ENCODE measurements at regions not wholly inside any gene's neighbourhood (a gene's known extent, or its start where the extent isn't known, plus 50 kb on each side); places are given as distances from the start of the nearest gene placed in this dataset.

GRCh38 chr5:158466191-158466590 lies 607.2 kb upstream of the CLINT1 start:
- Histone ChIP-seq H3K27ac (ENCODE audit: low read length) (no peak overlapping the region), H3K79me2 (ENCODE audit: low read length) (no peaks in the 10 kb centered on the region), H3K9ac (ENCODE audit: low read length) (no peak overlapping the region), H3K9me3 (replicated peaks; ENCODE audit: insufficient read depth, low read length) (no peaks in the 10 kb centered on the region), H2AFZ (ENCODE audit: low read length) (no peak overlapping the region), H3K36me3 (replicated peaks; ENCODE audit: insufficient read depth, low read length) (no peaks in the 10 kb centered on the region), H3K4me3 (ENCODE audit: low read length) (no peak overlapping the region), H3K27me3 (replicated peaks; ENCODE audit: insufficient read depth, low read length) (no peaks in the 10 kb centered on the region), H4K20me1 (ENCODE audit: insufficient read depth, low read length) (no peaks in the 10 kb centered on the region), H3K4me2 (ENCODE audit: low read depth, low read length) (no peak overlapping the region), H3K4me1 (ENCODE audit: low read length) (no peaks in the 10 kb centered on the region), H3F3A (ENCODE audit: insufficient read depth, low read length) (no peaks in the 10 kb centered on the region), H3K9me2 (replicated peaks; ENCODE audit: insufficient read depth, low read length) (no peaks in the 10 kb centered on the region)
- TF ChIP-seq, protein P1, sequence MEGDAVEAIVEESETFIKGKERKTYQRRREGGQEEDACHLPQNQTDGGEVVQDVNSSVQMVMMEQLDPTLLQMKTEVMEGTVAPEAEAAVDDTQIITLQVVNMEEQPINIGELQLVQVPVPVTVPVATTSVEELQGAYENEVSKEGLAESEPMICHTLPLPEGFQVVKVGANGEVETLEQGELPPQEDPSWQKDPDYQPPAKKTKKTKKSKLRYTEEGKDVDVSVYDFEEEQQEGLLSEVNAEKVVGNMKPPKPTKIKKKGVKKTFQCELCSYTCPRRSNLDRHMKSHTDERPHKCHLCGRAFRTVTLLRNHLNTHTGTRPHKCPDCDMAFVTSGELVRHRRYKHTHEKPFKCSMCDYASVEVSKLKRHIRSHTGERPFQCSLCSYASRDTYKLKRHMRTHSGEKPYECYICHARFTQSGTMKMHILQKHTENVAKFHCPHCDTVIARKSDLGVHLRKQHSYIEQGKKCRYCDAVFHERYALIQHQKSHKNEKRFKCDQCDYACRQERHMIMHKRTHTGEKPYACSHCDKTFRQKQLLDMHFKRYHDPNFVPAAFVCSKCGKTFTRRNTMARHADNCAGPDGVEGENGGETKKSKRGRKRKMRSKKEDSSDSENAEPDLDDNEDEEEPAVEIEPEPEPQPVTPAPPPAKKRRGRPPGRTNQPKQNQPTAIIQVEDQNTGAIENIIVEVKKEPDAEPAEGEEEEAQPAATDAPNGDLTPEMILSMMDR (IDR thresholded peaks at IDR 0.05; ENCODE audit: low read length) = no peak
- TF ChIP-seq EZH2phosphoT487 (IDR thresholded peaks at IDR 0.05; ENCODE audit: low read length) (no peak), EZH2 (optimal IDR thresholded peaks at IDR 0.05; ENCODE audit: low read depth, low read length) (no peak)
- no peak for DNase-seq

- Histone ChIP-seq H3K9me3 (replicated peaks; ENCODE audit: insufficient read depth, low read length) (no peaks in the 10 kb centered on the region), H3K4me1 (ENCODE audit: low read length) (no peaks in the 10 kb centered on the region), H3K9ac (ENCODE audit: low read length) (no peak overlapping the region), H3K36me3 (replicated peaks; ENCODE audit: insufficient read depth, low read length) (no peaks in the 10 kb centered on the region), H2AFZ (ENCODE audit: low read length) (no peak overlapping the region), H3K9me2 (replicated peaks; ENCODE audit: insufficient read depth, low read length) (no peaks in the 10 kb centered on the region), H4K20me1 (ENCODE audit: insufficient read depth, low read length) (no peaks in the 10 kb centered on the region), H3K27ac (ENCODE audit: low read length) (no peak overlapping the region), H3K4me2 (ENCODE audit: low read depth, low read length) (no peak overlapping the region), H3K4me3 (ENCODE audit: low read length) (no peak overlapping the region), H3F3A (ENCODE audit: insufficient read depth, low read length) (no peaks in the 10 kb centered on the region), H3K79me2 (ENCODE audit: low read length) (no peaks in the 10 kb centered on the region), H3K27me3 (replicated peaks; ENCODE audit: insufficient read depth, low read length) (no peaks in the 10 kb centered on the region)
- TF ChIP-seq EZH2 (optimal IDR thresholded peaks at IDR 0.05; ENCODE audit: low read depth, low read length) (no peak), EZH2phosphoT487 (IDR thresholded peaks at IDR 0.05; ENCODE audit: low read length) (no peak)
- TF ChIP-seq, protein P1 (IDR thresholded peaks at IDR 0.05; ENCODE audit: low read length) = no peak
- DNase-seq = no peak
Measured at GRCh38 chr5:158465086-158465972, 606.4 kb upstream of the CLINT1 start.

- H3K4me3 ChIP-seq (ENCODE audit: low read length) = no peak overlapping the region
- no peaks in the 10 kb centered on the region for H3F3A ChIP-seq (ENCODE audit: insufficient read depth, low read length)
- no peaks in the 10 kb centered on the region for H4K20me1 ChIP-seq (ENCODE audit: insufficient read depth, low read length)
- no peaks in the 10 kb centered on the region for H3K36me3 ChIP-seq (replicated peaks; ENCODE audit: insufficient read depth, low read length)
- H3K27me3 ChIP-seq (replicated peaks; ENCODE audit: insufficient read depth, low read length) = no peaks in the 10 kb centered on the region
- no peak overlapping the region for H3K4me2 ChIP-seq (ENCODE audit: low read depth, low read length)
- no peaks in the 10 kb centered on the region for H3K79me2 ChIP-seq (ENCODE audit: low read length)
- no peaks in the 10 kb centered on the region for H3K9me3 ChIP-seq (replicated peaks; ENCODE audit: insufficient read depth, low read length)
- no peak overlapping the region for H3K27ac ChIP-seq (ENCODE audit: low read length)
- TF ChIP-seq EZH2 (optimal IDR thresholded peaks at IDR 0.05; ENCODE audit: low read depth, low read length) (no peak), EZH2phosphoT487 (IDR thresholded peaks at IDR 0.05; ENCODE audit: low read length) (no peak)
- TF ChIP-seq, protein P1 (IDR thresholded peaks at IDR 0.05; ENCODE audit: low read length) = no peak
- H3K9me2 ChIP-seq (replicated peaks; ENCODE audit: insufficient read depth, low read length) = no peaks in the 10 kb centered on the region
- no peaks in the 10 kb centered on the region for H3K4me1 ChIP-seq (ENCODE audit: low read length)
- no peak for DNase-seq
- H3K9ac ChIP-seq (ENCODE audit: low read length) = no peak overlapping the region
- H2AFZ ChIP-seq (ENCODE audit: low read length) = no peak overlapping the region
Measured at GRCh38 chr5:158464383-158464782, 605.4 kb upstream of the CLINT1 start.

Data from MM.1S (cell line).